ENCODE measurements at regions not wholly inside any gene's neighbourhood (a gene's known extent, or its start where the extent isn't known, plus 50 kb on each side); places are given as distances from the start of the nearest gene placed in this dataset.

DNA sequence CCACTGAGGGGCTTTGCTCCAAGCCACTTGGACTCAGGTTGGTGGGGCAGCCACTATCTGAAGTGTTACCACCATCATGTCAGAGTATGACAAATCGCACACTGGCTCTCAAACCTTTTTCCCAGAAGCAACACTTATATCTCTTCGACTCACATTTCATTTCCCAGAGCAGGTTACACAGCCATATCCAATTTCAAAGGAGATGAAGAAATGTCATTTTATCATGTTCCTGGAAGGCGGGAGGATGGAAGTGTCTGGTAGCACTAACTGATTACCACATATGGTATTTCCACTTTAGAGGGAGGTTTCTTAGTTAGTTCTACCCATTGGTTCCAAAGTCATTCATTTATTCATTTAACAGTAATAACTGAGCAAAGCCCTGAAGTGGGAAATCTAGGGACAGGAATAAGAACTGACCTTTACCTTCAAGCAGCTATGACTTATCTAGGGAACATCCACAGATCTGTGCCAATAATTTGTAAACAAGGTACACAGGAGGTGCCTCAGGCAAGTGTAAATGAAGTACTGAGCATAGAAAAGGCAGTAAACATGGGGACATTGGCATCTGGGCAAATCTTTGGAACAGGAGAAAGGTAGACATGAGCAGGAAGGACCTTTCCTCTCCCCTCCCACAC lies 54.9 kb upstream of the LRRC55 start:
- TF ChIP-seq, protein P1, sequence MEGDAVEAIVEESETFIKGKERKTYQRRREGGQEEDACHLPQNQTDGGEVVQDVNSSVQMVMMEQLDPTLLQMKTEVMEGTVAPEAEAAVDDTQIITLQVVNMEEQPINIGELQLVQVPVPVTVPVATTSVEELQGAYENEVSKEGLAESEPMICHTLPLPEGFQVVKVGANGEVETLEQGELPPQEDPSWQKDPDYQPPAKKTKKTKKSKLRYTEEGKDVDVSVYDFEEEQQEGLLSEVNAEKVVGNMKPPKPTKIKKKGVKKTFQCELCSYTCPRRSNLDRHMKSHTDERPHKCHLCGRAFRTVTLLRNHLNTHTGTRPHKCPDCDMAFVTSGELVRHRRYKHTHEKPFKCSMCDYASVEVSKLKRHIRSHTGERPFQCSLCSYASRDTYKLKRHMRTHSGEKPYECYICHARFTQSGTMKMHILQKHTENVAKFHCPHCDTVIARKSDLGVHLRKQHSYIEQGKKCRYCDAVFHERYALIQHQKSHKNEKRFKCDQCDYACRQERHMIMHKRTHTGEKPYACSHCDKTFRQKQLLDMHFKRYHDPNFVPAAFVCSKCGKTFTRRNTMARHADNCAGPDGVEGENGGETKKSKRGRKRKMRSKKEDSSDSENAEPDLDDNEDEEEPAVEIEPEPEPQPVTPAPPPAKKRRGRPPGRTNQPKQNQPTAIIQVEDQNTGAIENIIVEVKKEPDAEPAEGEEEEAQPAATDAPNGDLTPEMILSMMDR (IDR thresholded peaks at IDR 0.05), result no peak
- TF ChIP-seq POLR2A (IDR thresholded peaks at IDR 0.05), result no peak
- no peak for TF ChIP-seq POLR2AphosphoS5 (IDR thresholded peaks at IDR 0.05)
- TF ChIP-seq EP300 (IDR thresholded peaks at IDR 0.05), result no peak

Measured in suprapubic skin (tissue), 4 donors.